Nephron (organoid): ENCODE measurements at regions not wholly inside any gene's neighbourhood (a gene's known extent, or its start where the extent isn't known, plus 50 kb on each side); places are given as distances from the start of the nearest gene placed in this dataset.

Source experiments
- H3K27ac Mint-ChIP-seq, 3 experiments: 2 replicates each; pipeline ENCODE4 v1.8.0; 2020; ENCODE audit warnings: mixed read lengths in 3 of 3, mild to moderate bottlenecking in 2 of 3, moderate library complexity in 1 of 3
- H3K27me3 Mint-ChIP-seq: 2 replicates; pipeline ENCODE4 v1.8.0; 2021; ENCODE audit warnings: low read depth, mild to moderate bottlenecking, moderate library complexity, mixed read lengths
- H3K36me3 Mint-ChIP-seq: 2 replicates; pipeline ENCODE4 v1.8.0; 2020; ENCODE audit warnings: low read depth, mixed read lengths
- H3K4me1 Mint-ChIP-seq: 2 replicates; pipeline ENCODE4 v1.8.0; 2020; ENCODE audit warnings: mixed read lengths
- H3K4me3 Mint-ChIP-seq, 3 experiments: 2 replicates each; pipeline ENCODE4 v1.8.0; 2020; ENCODE audit warnings: mild to moderate bottlenecking in 3 of 3, mixed read lengths in 3 of 3, moderate library complexity in 2 of 3
- H3K9me3 Mint-ChIP-seq: 2 replicates; pipeline ENCODE4 v1.8.0; 2020; ENCODE audit warnings: mixed read lengths
- CTCF ChIP-seq, 3 experiments: fragments of 200-600 bp; sonication (generic); IDR thresholded peaks; one replicate each; pipeline ENCODE4 v1.5.0; 2021; ENCODE audit warnings: antibody characterized with exemption in 3 of 3; ENCODE audit not compliant: unreplicated experiment in 3 of 3

GRCh38 chr6:163725008-163725941, 310.8 kb downstream of the QKI start:
- Mint-ChIP-seq H3K36me3 (no peaks in the 10 kb centered on the region), H3K27me3 (peaks cover 18% of the 10 kb centered on the region), H3K4me3 (no peak overlapping the region), H3K9me3 (no peaks in the 10 kb centered on the region), H3K4me1 (peaks cover 10% of the 10 kb centered on the region), H3K27ac (peak overlapping the region in 1 of 3 experiments; percentile 14)
- no peak for TF ChIP-seq CTCF (IDR thresholded peaks at IDR 0.05; ENCODE audit: unreplicated experiment in 3 of 3)

GRCh38 chr6:163724196-163724595, 309.7 kb downstream of the QKI start:
- H3K36me3 Mint-ChIP-seq, result no peaks in the 10 kb centered on the region
- no peak overlapping the region for H3K4me3 Mint-ChIP-seq
- TF ChIP-seq CTCF (IDR thresholded peaks at IDR 0.05; ENCODE audit: unreplicated experiment in 3 of 3), result no peak
- peaks cover 2% of the 10 kb centered on the region for H3K4me1 Mint-ChIP-seq
- no peaks in the 10 kb centered on the region for H3K9me3 Mint-ChIP-seq
- H3K27ac Mint-ChIP-seq, result no peak overlapping the region
- peaks cover 14% of the 10 kb centered on the region for H3K27me3 Mint-ChIP-seq

GRCh38 chr6:163723759-163724158, 309.2 kb downstream of the QKI start:
- TF ChIP-seq CTCF (IDR thresholded peaks at IDR 0.05; ENCODE audit: unreplicated experiment in 3 of 3), result no peak
- Mint-ChIP-seq H3K27ac (no peak overlapping the region), H3K9me3 (no peaks in the 10 kb centered on the region), H3K36me3 (no peaks in the 10 kb centered on the region), H3K4me3 (no peak overlapping the region), H3K27me3 (peaks cover 17% of the 10 kb centered on the region), H3K4me1 (no peaks in the 10 kb centered on the region)

- Mint-ChIP-seq H3K9me3 (no peaks in the 10 kb centered on the region), H3K36me3 (no peaks in the 10 kb centered on the region), H3K27me3 (peaks cover 20% of the 10 kb centered on the region), H3K27ac (no peak overlapping the region), H3K4me1 (peaks cover 5% of the 10 kb centered on the region), H3K4me3 (no peak overlapping the region)
- no peak for TF ChIP-seq CTCF (IDR thresholded peaks at IDR 0.05; ENCODE audit: unreplicated experiment in 3 of 3)
These were observed 307.6 kb downstream of the QKI start for GRCh38 chr6:163721922-163722692.

GRCh38 chr6:163721435-163721834, 306.9 kb downstream of the QKI start:
- no peaks in the 10 kb centered on the region for H3K36me3 Mint-ChIP-seq
- H3K4me3 Mint-ChIP-seq, result no peak overlapping the region
- H3K27ac Mint-ChIP-seq, result no peak overlapping the region
- no peaks in the 10 kb centered on the region for H3K9me3 Mint-ChIP-seq
- H3K27me3 Mint-ChIP-seq, result peaks cover 22% of the 10 kb centered on the region
- H3K4me1 Mint-ChIP-seq, result peaks cover 5% of the 10 kb centered on the region
- no peak for TF ChIP-seq CTCF (IDR thresholded peaks at IDR 0.05; ENCODE audit: unreplicated experiment in 3 of 3)
